Subcutaneous abdominal adipose tissue (tissue), 5 donors: ENCODE measurements at regions not wholly inside any gene's neighbourhood (a gene's known extent, or its start where the extent isn't known, plus 50 kb on each side); places are given as distances from the start of the nearest gene placed in this dataset.

Experiments used
- H3K27ac ChIP-seq: one replicate; pipeline ENCODE4 v1.7.0; 2013; ENCODE audit warnings: low read depth, mild to moderate bottlenecking, inconsistent platforms, low read length, moderate library complexity
- H3K27me3 ChIP-seq, 5 donors: one replicate each; pipeline ENCODE4 v1.7.0; 2013; ENCODE audit warnings: low read length in 5 of 5, inconsistent platforms in 1 of 5; ENCODE audit not compliant: control insufficient read depth in 5 of 5, insufficient read depth in 4 of 5
- H3K36me3 ChIP-seq, 5 donors: one replicate each; pipeline ENCODE4 v1.7.0; 2013; ENCODE audit warnings: low read length in 5 of 5; ENCODE audit not compliant: control insufficient read depth in 5 of 5, insufficient read depth in 5 of 5
- H3K4me1 ChIP-seq, 5 donors: one replicate each; pipeline ENCODE4 v1.7.0; 2013; ENCODE audit warnings: low read length in 5 of 5, mild to moderate bottlenecking in 3 of 5, moderate library complexity in 1 of 5; ENCODE audit not compliant: control insufficient read depth in 5 of 5, insufficient read depth in 5 of 5
- H3K4me3 ChIP-seq, 5 donors: one replicate each; pipeline ENCODE4 v1.7.0; 2013; ENCODE audit warnings: low read length in 5 of 5, low read depth in 1 of 5
- H3K9ac ChIP-seq, 5 donors: one replicate each; pipeline ENCODE4 v1.7.0; 2013; ENCODE audit warnings: low read length in 5 of 5, mild to moderate bottlenecking in 4 of 5, moderate library complexity in 3 of 5
- H3K9me3 ChIP-seq, 5 donors: one replicate each; pipeline ENCODE4 v1.7.0; 2013; ENCODE audit warnings: low read length in 5 of 5; ENCODE audit not compliant: control insufficient read depth in 5 of 5
- donor health status: healthy.
- donor health status: healthy.
- donor health status: healthy.
- donor health status: healthy.
- donor health status: healthy.

- H3K36me3 ChIP-seq: no peaks in the 10 kb centered on the region
- H3K27me3 ChIP-seq: peaks cover 0 to 6% (median 2%) of the 10 kb centered on the region in 5 donors
- H3K4me1 ChIP-seq: peaks cover 4 to 47% (median 43%) of the 10 kb centered on the region in 5 donors
- no peaks in the 10 kb centered on the region for H3K9me3 ChIP-seq
- H3K9ac ChIP-seq: peak overlapping the region in 1 of 5 donors; percentile 41
- peak overlapping the region; percentile 24 for H3K27ac ChIP-seq
- H3K4me3 ChIP-seq: no peak overlapping the region
Observed at GRCh38 chr1:9179463-9180110, 50.7 kb upstream of the GPR157 start.

DNA sequence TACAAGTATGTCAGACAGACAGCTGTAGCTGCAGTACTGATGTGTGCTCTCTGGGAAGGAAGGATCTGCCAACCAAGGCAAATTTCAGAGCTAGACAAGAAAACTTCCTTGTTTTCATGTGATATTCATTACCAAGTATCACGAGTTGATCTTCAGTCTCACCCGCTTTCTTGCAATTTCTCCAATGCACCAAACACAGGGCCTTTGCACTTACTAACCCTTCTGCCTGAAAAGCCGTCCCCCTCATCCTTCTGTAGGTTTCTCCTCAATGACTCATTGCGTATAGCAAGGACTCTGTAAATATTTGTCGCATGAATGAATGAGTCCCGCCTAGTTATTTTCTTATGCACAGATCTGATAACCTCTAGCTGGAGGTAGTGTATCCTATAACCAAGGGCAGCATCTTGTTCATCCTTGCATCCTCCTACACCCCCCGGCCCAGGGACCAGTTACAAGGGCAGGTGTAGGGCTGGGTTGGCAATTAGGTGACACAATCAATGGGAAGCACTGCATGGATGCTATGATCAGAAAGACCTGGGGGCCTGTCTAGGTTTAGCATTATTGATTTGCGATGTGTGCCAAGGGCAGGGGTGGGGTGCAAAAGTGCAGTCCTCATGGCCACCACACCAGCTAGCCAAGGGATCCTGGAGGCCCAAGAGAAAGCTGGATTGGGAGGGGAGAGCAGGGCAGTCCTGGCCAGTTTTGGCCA is 51.4 kb upstream of the GPR157 start:
- H3K27ac ChIP-seq: peak overlapping the region; percentile 24
- H3K36me3 ChIP-seq: no peaks in the 10 kb centered on the region
- peaks cover 0 to 6% (median 2%) of the 10 kb centered on the region in 5 donors for H3K27me3 ChIP-seq
- peak overlapping the region in 4 of 5 donors; percentile 52 to 83 (median 77) for H3K4me3 ChIP-seq
- H3K9me3 ChIP-seq: no peaks in the 10 kb centered on the region
- peaks cover 4 to 45% (median 39%) of the 10 kb centered on the region in 5 donors for H3K4me1 ChIP-seq
- H3K9ac ChIP-seq: peak overlapping the region in 2 of 5 donors; percentile 1 to 41

DNA sequence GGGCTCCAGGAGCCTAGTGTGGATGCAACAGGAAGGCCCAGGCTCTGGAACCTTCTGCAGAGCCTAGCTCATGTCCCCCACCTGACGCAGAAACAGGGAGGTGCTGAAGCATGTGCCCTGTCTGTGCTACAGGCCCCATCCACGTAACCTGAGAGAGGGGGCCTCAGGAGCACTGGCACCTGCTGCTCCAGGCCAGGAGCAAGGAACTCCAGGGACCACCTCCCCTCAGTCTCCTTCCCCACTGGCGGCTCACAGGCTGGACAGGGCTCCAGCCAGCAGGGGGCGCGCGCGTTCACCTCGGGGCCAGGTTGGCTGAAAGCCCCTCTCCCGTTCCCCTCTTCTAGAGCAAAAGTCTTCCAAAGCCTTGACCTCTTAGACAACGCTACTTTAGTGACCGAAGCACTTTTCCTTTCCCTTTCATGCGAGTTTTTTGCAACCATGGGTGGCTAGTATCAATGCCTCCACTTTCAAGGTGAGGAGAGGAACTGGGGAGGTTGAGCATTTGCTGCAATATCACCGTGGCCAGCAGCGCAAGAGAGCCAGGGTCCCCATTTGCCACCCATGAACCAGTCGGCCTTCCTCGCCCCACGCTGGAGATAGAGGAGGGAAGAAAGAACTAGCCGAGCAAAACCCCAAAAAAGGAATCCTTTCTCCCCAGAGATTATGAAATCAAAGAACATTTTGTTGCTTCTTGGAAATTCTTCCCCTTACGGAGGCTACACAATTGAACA is 52.4 kb upstream of the GPR157 start:
- no peaks in the 10 kb centered on the region for H3K9me3 ChIP-seq
- peak overlapping the region; percentile 24 for H3K27ac ChIP-seq
- peaks cover 4 to 45% (median 39%) of the 10 kb centered on the region in 5 donors for H3K4me1 ChIP-seq
- H3K36me3 ChIP-seq: no peaks in the 10 kb centered on the region
- peak overlapping the region in 4 of 5 donors; percentile 41 to 69 (median 57) for H3K9ac ChIP-seq
- peaks cover 0 to 6% (median 2%) of the 10 kb centered on the region in 5 donors for H3K27me3 ChIP-seq
- H3K4me3 ChIP-seq: peak overlapping the region; percentile 75 to 83 (median 79)

- H3K27ac ChIP-seq: peak overlapping the region; percentile 24
Observed at GRCh38 chr1:9181990-9182783, 52.4 kb upstream of the H6PD start.

GRCh38 chr1:9182784-9183257 is 51.8 kb upstream of the H6PD start:
- H3K9ac ChIP-seq: peak overlapping the region in 3 of 5 donors; percentile 52 to 69 (median 62)
- H3K4me3 ChIP-seq: peak overlapping the region in 4 of 5 donors; percentile 75 to 83 (median 80)
- peaks cover 0 to 6% (median 2%) of the 10 kb centered on the region in 5 donors for H3K27me3 ChIP-seq
- no peak overlapping the region for H3K27ac ChIP-seq
- H3K4me1 ChIP-seq: peaks cover 4 to 45% (median 39%) of the 10 kb centered on the region in 5 donors
- H3K36me3 ChIP-seq: no peaks in the 10 kb centered on the region
- H3K9me3 ChIP-seq: no peaks in the 10 kb centered on the region

More at GRCh38 chr1:9181990-9182783, 52.4 kb upstream of the H6PD start:
- Histone ChIP-seq H3K4me3 (peak overlapping the region; percentile 75 to 83 (median 79)), H3K27me3 (peaks cover 0 to 6% (median 2%) of the 10 kb centered on the region in 5 donors), H3K9ac (peak overlapping the region in 4 of 5 donors; percentile 41 to 69 (median 57)), H3K9me3 (no peaks in the 10 kb centered on the region), H3K4me1 (peaks cover 4 to 45% (median 39%) of the 10 kb centered on the region in 5 donors), H3K36me3 (no peaks in the 10 kb centered on the region)

GRCh38 chr1:9183441-9183840 is 51.1 kb upstream of the H6PD start:
- Histone ChIP-seq H3K4me3 (peak overlapping the region; percentile 44 to 83 (median 79)), H3K4me1 (peaks cover 4 to 45% (median 39%) of the 10 kb centered on the region in 5 donors), H3K36me3 (no peaks in the 10 kb centered on the region), H3K27ac (no peak overlapping the region), H3K9me3 (no peaks in the 10 kb centered on the region), H3K9ac (no peak overlapping the region), H3K27me3 (peaks cover 0 to 6% (median 2%) of the 10 kb centered on the region in 5 donors)

DNA sequence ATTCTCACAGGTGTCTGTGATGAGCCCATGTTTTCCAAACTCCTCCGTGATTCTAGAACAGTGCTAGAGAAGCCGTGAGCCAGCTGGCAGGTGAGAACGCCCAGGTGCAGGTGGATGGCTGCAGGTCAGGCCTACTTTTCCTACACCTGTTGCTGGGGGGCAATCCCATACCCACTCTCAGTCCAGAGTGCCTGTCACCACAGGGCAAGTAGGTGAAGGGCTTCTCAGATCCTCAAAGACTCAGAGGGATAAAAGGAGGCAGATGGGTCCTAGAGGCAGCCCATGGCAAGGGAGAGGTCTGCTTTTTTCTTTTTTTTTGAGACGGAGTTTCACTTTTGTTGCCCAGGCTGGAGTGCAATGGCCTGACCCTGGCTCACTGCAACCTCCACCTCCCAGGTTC is 50.7 kb upstream of the H6PD start:
- Histone ChIP-seq H3K27ac (no peak overlapping the region), H3K9me3 (no peaks in the 10 kb centered on the region), H3K4me3 (peak overlapping the region in 3 of 5 donors; percentile 75 to 83 (median 79)), H3K4me1 (peaks cover 4 to 41% (median 39%) of the 10 kb centered on the region in 5 donors), H3K36me3 (no peaks in the 10 kb centered on the region), H3K9ac (no peak overlapping the region), H3K27me3 (peaks cover 0 to 6% (median 2%) of the 10 kb centered on the region in 5 donors)

- no peak overlapping the region for H3K4me3 ChIP-seq
- no peaks in the 10 kb centered on the region for H3K36me3 ChIP-seq
- peaks cover 0 to 6% (median 2%) of the 10 kb centered on the region in 5 donors for H3K27me3 ChIP-seq
- no peak overlapping the region for H3K9ac ChIP-seq
- no peaks in the 10 kb centered on the region for H3K9me3 ChIP-seq
- no peak overlapping the region for H3K27ac ChIP-seq
- H3K4me1 ChIP-seq: peaks cover 4 to 40% (median 38%) of the 10 kb centered on the region in 5 donors
Observed at GRCh38 chr1:9184749-9185148, 49.8 kb upstream of the H6PD start.
